GM12878 (cell line): ENCODE measurements at regions not wholly inside any gene's neighbourhood (a gene's known extent, or its start where the extent isn't known, plus 50 kb on each side); places are given as distances from the start of the nearest gene placed in this dataset.

ENCODE experiments used
- ATAC-seq: fragments of 200-7000 bp; cut with Tn5 transposase; 3 replicates; pipeline ENCODE4 v1.9.1; 2020; ENCODE audit warnings: mild to moderate bottlenecking, moderate library complexity
- BruUV-seq: library from RNA; stranded (reverse); fragments of 400-500 nt; replicated peaks from 2 replicates; lab custom pipeline; 2021; lab: Mats Ljungman, UMichigan
- CTCF ChIA-PET: fragments of 300-600 bp; sonication (Branson Sonifier 250); formaldehyde crosslinking; extraction: SDS; loops from one replicate; lab custom pipeline; 2021; ENCODE audit warnings: inconsistent platforms; lab: Yijun Ruan, JAX
- POLR2A ChIA-PET: fragments of 350-600 bp; formaldehyde crosslinking; extraction: SDS; loops from one replicate; lab custom pipeline; 2021; ENCODE audit warnings: inconsistent platforms; lab: Charles Lee
- RAD21 ChIA-PET: fragments of 300-600 bp; sonication (Branson Sonifier 250); formaldehyde crosslinking; loops from one replicate; lab custom pipeline; 2023; ENCODE audit warnings: antibody characterized with exemption; ENCODE audit not compliant: unreplicated experiment; lab: Charles Lee
- SMC1A ChIA-PET: fragments of 300-600 bp; sonication (Branson Sonifier 250); formaldehyde crosslinking; loops from one replicate; lab custom pipeline; 2023; ENCODE audit not compliant: unreplicated experiment, uncharacterized antibody; lab: Charles Lee
- DNase-seq: peaks from one replicate; pipeline ENCODE4 v3.0.0-alpha.2; 2011; ENCODE audit warnings: low read depth, low spot score
- FAIRE-seq: peaks from 3 replicates; lab custom pipeline; 2011; peaks lifted over from hg19 to GRCh38; lab: Jason Lieb, UNC
- H2AFZ ChIP-seq: 2 replicates; pipeline ENCODE4 v1.6.0; 2011; ENCODE audit warnings: low read depth, low read length, control low read depth; ENCODE audit not compliant: control insufficient read depth
- H3K27ac ChIP-seq: 2 replicates; pipeline ENCODE4 v1.5.1; 2011; ENCODE audit warnings: control low read depth; ENCODE audit not compliant: control insufficient read depth, insufficient read depth
- H3K27me3 ChIP-seq, 2 experiments: replicated peaks in 1 of 2; 2 replicates each; pipeline versions ENCODE4 v1.6.0 to v1.6.1; 2011; ENCODE audit warnings: low read length in 1 of 2; ENCODE audit not compliant: control insufficient read depth in 2 of 2, insufficient read depth in 2 of 2
- H3K36me3 ChIP-seq, 2 experiments: 2 replicates each; pipeline ENCODE4 v1.5.1; 2011; ENCODE audit warnings: low read length in 1 of 2; ENCODE audit not compliant: control insufficient read depth in 2 of 2, insufficient read depth in 2 of 2
- H3K4me1 ChIP-seq: 2 replicates; pipeline ENCODE4 v1.6.1; 2011; ENCODE audit warnings: mild to moderate bottlenecking, low read length, moderate library complexity, mixed read lengths; ENCODE audit not compliant: control insufficient read depth, insufficient read depth
- H3K4me2 ChIP-seq: 2 replicates; pipeline ENCODE4 v1.6.0; 2011; ENCODE audit warnings: control low read depth; ENCODE audit not compliant: control insufficient read depth, insufficient read depth
- H3K4me3 ChIP-seq: fragments of 200-600 bp; sonication (generic); 2 replicates; pipeline ENCODE4 v1.5.1; 2016
- H3K79me2 ChIP-seq: 2 replicates; pipeline ENCODE4 v1.6.0; 2011; ENCODE audit warnings: low read length; ENCODE audit not compliant: control insufficient read depth, insufficient read depth
- H3K9ac ChIP-seq: 2 replicates; pipeline ENCODE4 v1.8.0; 2011; ENCODE audit warnings: low read length, control low read depth, mixed read lengths; ENCODE audit not compliant: control insufficient read depth, insufficient read depth
- H3K9me3 ChIP-seq: replicated peaks from 3 replicates; pipeline ENCODE4 v1.5.1; 2011; ENCODE audit warnings: mild to moderate bottlenecking, low read length; ENCODE audit not compliant: control insufficient read depth, insufficient read depth
- H4K20me1 ChIP-seq: 2 replicates; pipeline ENCODE4 v1.6.0; 2011; ENCODE audit not compliant: control insufficient read depth, insufficient read depth
- BMI1 ChIP-seq: fragments of 450-650 bp; IDR thresholded peaks from 2 replicates; pipeline ENCODE4 v1.6.1; 2016; ENCODE audit warnings: mild to moderate bottlenecking, moderate library complexity, borderline replicate concordance
- JUND ChIP-seq: IDR thresholded peaks from 2 replicates; pipeline ENCODE4 v1.6.1; 2012; ENCODE audit warnings: low read depth, mild to moderate bottlenecking, low read length, improper control_type of control experiment, moderate library complexity
- NFYB ChIP-seq: IDR thresholded peaks from 2 replicates; pipeline ENCODE4 v1.6.1; 2011; ENCODE audit warnings: low read depth, mild to moderate bottlenecking, low read length, improper control_type of control experiment, moderate library complexity; ENCODE audit not compliant: insufficient read depth
- POU2F2 ChIP-seq: IDR thresholded peaks from 3 replicates; pipeline ENCODE4 v1.6.1; 2011; ENCODE audit warnings: low read depth, mild to moderate bottlenecking, low read length, borderline replicate concordance
- SMARCA5 ChIP-seq: fragments of 450-650 bp; IDR thresholded peaks from 2 replicates; pipeline ENCODE4 v1.6.1; 2017; ENCODE audit warnings: mild to moderate bottlenecking
- TBL1XR1 ChIP-seq: IDR thresholded peaks from 2 replicates; pipeline ENCODE4 v1.6.1; 2012; ENCODE audit warnings: low read depth, low read length, improper control_type of control experiment
- WGBS: methylation state at CpG from one replicate; pipeline ENCODE4 v1.1.6; 2016; ENCODE audit warnings: low lambda C conversion rate; ENCODE audit not compliant: insufficient replicate concordance, insufficient coverage; ENCODE audit errors: missing lambda C conversion rate; 5-methylcytosine and 5-hydroxymethylcytosine counted together
- in situ Hi-C: fragments of 300-500 bp; cut with MboI; formaldehyde crosslinking; loops from 9 replicates; pipeline ENCODE4 v1.14.3; 2018; ENCODE audit warnings: mixed read lengths
- intact Hi-C: fragments of 100-400 bp; cut with micrococcal nuclease; formaldehyde crosslinking; loops from one replicate; pipeline ENCODE4 v1.14.2; 2022; ENCODE audit not compliant: unreplicated experiment
- TF ChIP-seq, protein P1 (sequence below): fragments of 150-350 bp; IDR thresholded peaks from 2 replicates; pipeline ENCODE4 v1.6.1; 2014; ENCODE audit warnings: mild to moderate bottlenecking, low read depth, low read length
- TF ChIP-seq, protein P2 (sequence below): fragments of 450-650 bp; IDR thresholded peaks from 2 replicates; pipeline ENCODE4 v1.6.1; 2018; ENCODE audit warnings: borderline replicate concordance, mild to moderate bottlenecking; ENCODE audit not compliant: partially characterized antibody

DNA sequence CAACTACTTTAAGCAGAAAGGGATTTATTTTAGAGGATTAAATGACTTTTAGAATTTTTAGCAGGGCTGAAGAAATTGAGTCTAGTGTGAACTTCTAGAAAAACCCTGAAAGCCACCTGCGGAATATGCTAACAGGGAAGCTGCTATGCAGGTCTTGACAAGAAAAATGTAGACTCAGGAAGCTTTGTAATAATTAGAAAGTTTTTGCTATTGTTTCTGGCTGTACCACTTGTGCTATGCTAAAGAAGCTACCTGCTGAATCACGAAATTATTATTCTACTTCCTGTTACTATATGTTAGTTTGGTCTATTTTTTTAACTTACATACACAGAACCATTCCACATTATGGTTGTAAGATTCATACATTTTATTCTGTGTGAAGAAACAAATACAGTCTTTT lies 74.0 kb upstream of the CHSY3 start (continued):
- TF ChIP-seq, protein P1, sequence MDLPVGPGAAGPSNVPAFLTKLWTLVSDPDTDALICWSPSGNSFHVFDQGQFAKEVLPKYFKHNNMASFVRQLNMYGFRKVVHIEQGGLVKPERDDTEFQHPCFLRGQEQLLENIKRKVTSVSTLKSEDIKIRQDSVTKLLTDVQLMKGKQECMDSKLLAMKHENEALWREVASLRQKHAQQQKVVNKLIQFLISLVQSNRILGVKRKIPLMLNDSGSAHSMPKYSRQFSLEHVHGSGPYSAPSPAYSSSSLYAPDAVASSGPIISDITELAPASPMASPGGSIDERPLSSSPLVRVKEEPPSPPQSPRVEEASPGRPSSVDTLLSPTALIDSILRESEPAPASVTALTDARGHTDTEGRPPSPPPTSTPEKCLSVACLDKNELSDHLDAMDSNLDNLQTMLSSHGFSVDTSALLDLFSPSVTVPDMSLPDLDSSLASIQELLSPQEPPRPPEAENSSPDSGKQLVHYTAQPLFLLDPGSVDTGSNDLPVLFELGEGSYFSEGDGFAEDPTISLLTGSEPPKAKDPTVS = no peak
- TF ChIP-seq SMARCA5 (no peak), POU2F2 (no peak), BMI1 (no peak)

DNA sequence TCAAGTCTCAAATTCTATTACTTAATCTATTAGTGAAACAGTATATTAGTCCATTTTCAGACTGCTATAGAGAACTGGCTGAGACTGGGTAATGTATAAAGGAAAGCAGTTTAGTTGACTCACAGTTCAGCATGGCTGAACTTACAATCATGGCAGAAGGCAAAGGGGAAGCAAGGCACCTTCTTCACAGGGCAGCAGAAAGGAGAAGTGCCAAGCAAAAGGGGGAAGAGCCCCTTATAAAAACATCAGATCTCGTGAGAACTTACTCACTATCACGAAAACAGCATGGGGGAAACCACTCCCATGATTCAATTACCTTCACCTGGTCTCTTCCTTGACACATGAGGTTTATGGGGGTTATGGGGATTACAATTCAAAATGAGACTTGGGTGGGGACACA lies 67.9 kb upstream of the CHSY3 start:
- Histone ChIP-seq H3K27ac (no peak overlapping the region), H4K20me1 (no peaks in the 10 kb centered on the region), H3K4me3 (no peak overlapping the region), H3K27me3 (no peaks in the 10 kb centered on the region), H3K9ac (no peak overlapping the region), H3K36me3 (no peaks in the 10 kb centered on the region), H3K4me2 (no peak overlapping the region), H3K4me1 (no peaks in the 10 kb centered on the region), H2AFZ (no peak overlapping the region), H3K9me3 (no peaks in the 10 kb centered on the region), H3K79me2 (no peaks in the 10 kb centered on the region)
- intact Hi-C loops = no loop called here
- CTCF ChIA-PET = interaction anchor here (1.6 kb wide), 1 partner anchor 16 kb away, joined by 4 read pairs; no protein-coding TSS in a partner anchor
- ATAC-seq (no peak), FAIRE-seq (no peak), DNase-seq (no peak)
- 0% methylated on average over 2 of the region's 2 CpGs for WGBS
- TF ChIP-seq JUND = no peak
- no peak for TF ChIP-seq TBL1XR1
- TF ChIP-seq NFYB = no peak
- TF ChIP-seq, protein P2, sequence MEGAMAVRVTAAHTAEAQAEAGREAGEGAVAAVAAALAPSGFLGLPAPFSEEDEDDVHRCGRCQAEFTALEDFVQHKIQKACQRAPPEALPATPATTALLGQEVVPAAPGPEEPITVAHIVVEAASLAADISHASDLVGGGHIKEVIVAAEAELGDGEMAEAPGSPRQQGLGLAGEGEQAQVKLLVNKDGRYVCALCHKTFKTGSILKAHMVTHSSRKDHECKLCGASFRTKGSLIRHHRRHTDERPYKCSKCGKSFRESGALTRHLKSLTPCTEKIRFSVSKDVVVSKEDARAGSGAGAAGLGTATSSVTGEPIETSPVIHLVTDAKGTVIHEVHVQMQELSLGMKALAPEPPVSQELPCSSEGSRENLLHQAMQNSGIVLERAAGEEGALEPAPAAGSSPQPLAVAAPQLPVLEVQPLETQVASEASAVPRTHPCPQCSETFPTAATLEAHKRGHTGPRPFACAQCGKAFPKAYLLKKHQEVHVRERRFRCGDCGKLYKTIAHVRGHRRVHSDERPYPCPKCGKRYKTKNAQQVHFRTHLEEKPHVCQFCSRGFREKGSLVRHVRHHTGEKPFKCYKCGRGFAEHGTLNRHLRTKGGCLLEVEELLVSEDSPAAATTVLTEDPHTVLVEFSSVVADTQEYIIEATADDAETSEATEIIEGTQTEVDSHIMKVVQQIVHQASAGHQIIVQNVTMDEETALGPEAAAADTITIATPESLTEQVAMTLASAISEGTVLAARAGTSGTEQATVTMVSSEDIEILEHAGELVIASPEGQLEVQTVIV = no peak
- in situ Hi-C loops = no loop called here
- RAD21 ChIA-PET = no interaction called here
- SMC1A ChIA-PET = no interaction called here
- BruUV-seq = no TSS peak
- POLR2A ChIA-PET = no interaction called here
